ENCODE measurements at regions not wholly inside any gene's neighbourhood (a gene's known extent, or its start where the extent isn't known, plus 50 kb on each side); places are given as distances from the start of the nearest gene placed in this dataset.
A peak's percentile ranks its signal among the peaks of the same experiment; 100 is the strongest.

DNA sequence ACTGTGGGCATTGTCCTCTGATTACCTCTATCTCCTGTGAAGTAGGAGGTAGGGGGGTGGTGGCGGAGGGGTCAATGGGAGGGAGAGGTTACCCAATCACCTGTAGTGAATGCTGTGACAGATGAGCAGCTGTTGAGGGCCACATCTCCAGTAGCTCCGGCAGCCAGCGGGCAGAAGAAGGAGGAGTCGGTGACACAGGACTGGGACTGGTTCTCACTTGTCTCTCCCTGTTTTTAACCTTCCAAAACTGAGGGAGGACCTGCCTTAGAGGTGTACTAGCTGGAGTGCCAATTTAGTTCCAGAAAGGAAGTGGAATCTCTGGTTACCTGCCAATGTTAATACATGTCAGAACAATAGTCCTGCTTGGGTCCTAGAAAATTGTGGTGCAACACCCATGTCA lies 56.2 kb upstream of the ENAH start:
- 29% methylated on average over 4 of the region's 4 CpGs for WGBS (ENCODE audit: low lambda C conversion rate)
- H3K9me3 ChIP-seq (ENCODE audit: low read length): no peaks in the 10 kb centered on the region
- ATAC-seq (no peak), DNase-seq (ENCODE audit: low spot score) (peak; percentile 54), FAIRE-seq (no peak)
- H2AFZ ChIP-seq (ENCODE audit: low read length): no peak overlapping the region
- in situ Hi-C loops (cut with HindIII; ENCODE audit: extremely low pct_ligation_motif_present, low pct_unique_long_range_greater_than_20kb) (no loop called here), intact Hi-C loops (cut with micrococcal nuclease; ENCODE audit: unreplicated experiment) (no loop called here)
- CTCF ChIA-PET (ENCODE audit: low intra/inter-chr PET ratio, low total read pairs): no interaction called here
- POLR2A ChIA-PET: interaction anchor here (2.3 kb wide), 1 partner anchor 9 kb away, joined by 10 read pairs; no protein-coding TSS in a partner anchor
- no peak overlapping the region for H3K27ac ChIP-seq (ENCODE audit: extremely low read length, insufficient read depth, low read length)
- no TSS peak for BruUV-seq (replicated peaks)
- H3K4me1 ChIP-seq (ENCODE audit: insufficient read depth, low read length): peaks cover 30% of the 10 kb centered on the region
- H3K36me3 ChIP-seq (replicated peaks in 1 of 2; ENCODE audit: control insufficient read depth in 1 of 2, insufficient read depth in 2 of 2, low read length in 2 of 2): no peaks in the 10 kb centered on the region
- H3K79me2 ChIP-seq (ENCODE audit: insufficient read depth, low read length): no peaks in the 10 kb centered on the region
- no peak overlapping the region for H3K4me2 ChIP-seq (ENCODE audit: low read depth, low read length)
- H3K9ac ChIP-seq (ENCODE audit: insufficient read depth, low read depth, low read length): no peak overlapping the region
- no peaks in the 10 kb centered on the region for H3K27me3 ChIP-seq (ENCODE audit: control insufficient read depth in 1 of 2, insufficient read depth in 2 of 2, low read length in 2 of 2)
- no peaks in the 10 kb centered on the region for H4K20me1 ChIP-seq (ENCODE audit: insufficient read depth, low read length)
- H3K4me3 ChIP-seq (replicated peaks in 1 of 3; ENCODE audit: insufficient read depth in 1 of 3, low read depth in 2 of 3, low read length in 3 of 3): no peak overlapping the region
- TF ChIP-seq, protein P1, sequence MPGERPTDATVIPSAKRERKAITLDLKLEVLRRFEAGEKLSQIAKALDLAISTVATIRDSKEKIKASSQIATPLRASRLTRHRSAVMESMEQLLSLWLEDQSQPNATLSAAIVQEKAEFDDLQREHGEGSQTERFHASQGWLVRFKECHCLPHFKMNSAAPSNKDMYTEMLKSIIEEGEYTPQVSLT (CRISPR knock-in tag; IDR thresholded peaks at IDR 0.05; ENCODE audit: borderline replicate concordance, low read depth): no peak
- TF ChIP-seq, protein P2, sequence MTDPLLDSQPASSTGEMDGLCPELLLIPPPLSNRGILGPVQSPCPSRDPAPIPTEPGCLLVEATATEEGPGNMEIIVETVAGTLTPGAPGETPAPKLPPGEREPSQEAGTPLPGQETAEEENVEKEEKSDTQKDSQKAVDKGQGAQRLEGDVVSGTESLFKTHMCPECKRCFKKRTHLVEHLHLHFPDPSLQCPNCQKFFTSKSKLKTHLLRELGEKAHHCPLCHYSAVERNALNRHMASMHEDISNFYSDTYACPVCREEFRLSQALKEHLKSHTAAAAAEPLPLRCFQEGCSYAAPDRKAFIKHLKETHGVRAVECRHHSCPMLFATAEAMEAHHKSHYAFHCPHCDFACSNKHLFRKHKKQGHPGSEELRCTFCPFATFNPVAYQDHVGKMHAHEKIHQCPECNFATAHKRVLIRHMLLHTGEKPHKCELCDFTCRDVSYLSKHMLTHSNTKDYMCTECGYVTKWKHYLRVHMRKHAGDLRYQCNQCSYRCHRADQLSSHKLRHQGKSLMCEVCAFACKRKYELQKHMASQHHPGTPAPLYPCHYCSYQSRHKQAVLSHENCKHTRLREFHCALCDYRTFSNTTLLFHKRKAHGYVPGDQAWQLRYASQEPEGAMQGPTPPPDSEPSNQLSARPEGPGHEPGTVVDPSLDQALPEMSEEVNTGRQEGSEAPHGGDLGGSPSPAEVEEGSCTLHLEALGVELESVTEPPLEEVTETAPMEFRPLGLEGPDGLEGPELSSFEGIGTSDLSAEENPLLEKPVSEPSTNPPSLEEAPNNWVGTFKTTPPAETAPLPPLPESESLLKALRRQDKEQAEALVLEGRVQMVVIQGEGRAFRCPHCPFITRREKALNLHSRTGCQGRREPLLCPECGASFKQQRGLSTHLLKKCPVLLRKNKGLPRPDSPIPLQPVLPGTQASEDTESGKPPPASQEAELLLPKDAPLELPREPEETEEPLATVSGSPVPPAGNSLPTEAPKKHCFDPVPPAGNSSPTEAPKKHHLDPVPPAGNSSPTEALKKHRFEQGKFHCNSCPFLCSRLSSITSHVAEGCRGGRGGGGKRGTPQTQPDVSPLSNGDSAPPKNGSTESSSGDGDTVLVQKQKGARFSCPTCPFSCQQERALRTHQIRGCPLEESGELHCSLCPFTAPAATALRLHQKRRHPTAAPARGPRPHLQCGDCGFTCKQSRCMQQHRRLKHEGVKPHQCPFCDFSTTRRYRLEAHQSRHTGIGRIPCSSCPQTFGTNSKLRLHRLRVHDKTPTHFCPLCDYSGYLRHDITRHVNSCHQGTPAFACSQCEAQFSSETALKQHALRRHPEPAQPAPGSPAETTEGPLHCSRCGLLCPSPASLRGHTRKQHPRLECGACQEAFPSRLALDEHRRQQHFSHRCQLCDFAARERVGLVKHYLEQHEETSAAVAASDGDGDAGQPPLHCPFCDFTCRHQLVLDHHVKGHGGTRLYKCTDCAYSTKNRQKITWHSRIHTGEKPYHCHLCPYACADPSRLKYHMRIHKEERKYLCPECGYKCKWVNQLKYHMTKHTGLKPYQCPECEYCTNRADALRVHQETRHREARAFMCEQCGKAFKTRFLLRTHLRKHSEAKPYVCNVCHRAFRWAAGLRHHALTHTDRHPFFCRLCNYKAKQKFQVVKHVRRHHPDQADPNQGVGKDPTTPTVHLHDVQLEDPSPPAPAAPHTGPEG (CRISPR knock-in tag; IDR thresholded peaks at IDR 0.05): no peak
- TF ChIP-seq RNF2 (conservative IDR thresholded peaks at IDR 0.05; ENCODE audit: low read depth) (no peak), U2AF1 (optimal IDR thresholded peaks at IDR 0.05; ENCODE audit: low read depth, low read length) (no peak), GATA4 (IDR thresholded peaks at IDR 0.05; ENCODE audit: borderline replicate concordance, low read depth) (no peak), KLF9 (CRISPR knock-in tag; IDR thresholded peaks at IDR 0.05; ENCODE audit: low read depth) (no peak), ATM (IDR thresholded peaks at IDR 0.05; ENCODE audit: borderline replicate concordance) (no peak), CEBPB (IDR thresholded peaks at IDR 0.05; ENCODE audit: borderline replicate concordance, low read depth, low read length) (no peak), ZNF441 (CRISPR knock-in tag; IDR thresholded peaks at IDR 0.05; ENCODE audit: borderline replicate concordance) (no peak), SALL2 (CRISPR knock-in tag; IDR thresholded peaks at IDR 0.05) (no peak), ZNF703 (CRISPR knock-in tag; IDR thresholded peaks at IDR 0.05; ENCODE audit: borderline replicate concordance) (no peak)
- TF ChIP-seq, protein P3, sequence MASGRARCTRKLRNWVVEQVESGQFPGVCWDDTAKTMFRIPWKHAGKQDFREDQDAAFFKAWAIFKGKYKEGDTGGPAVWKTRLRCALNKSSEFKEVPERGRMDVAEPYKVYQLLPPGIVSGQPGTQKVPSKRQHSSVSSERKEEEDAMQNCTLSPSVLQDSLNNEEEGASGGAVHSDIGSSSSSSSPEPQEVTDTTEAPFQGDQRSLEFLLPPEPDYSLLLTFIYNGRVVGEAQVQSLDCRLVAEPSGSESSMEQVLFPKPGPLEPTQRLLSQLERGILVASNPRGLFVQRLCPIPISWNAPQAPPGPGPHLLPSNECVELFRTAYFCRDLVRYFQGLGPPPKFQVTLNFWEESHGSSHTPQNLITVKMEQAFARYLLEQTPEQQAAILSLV (CRISPR knock-in tag; IDR thresholded peaks at IDR 0.05; ENCODE audit: borderline replicate concordance): no peak
- TF ChIP-seq, protein P4, sequence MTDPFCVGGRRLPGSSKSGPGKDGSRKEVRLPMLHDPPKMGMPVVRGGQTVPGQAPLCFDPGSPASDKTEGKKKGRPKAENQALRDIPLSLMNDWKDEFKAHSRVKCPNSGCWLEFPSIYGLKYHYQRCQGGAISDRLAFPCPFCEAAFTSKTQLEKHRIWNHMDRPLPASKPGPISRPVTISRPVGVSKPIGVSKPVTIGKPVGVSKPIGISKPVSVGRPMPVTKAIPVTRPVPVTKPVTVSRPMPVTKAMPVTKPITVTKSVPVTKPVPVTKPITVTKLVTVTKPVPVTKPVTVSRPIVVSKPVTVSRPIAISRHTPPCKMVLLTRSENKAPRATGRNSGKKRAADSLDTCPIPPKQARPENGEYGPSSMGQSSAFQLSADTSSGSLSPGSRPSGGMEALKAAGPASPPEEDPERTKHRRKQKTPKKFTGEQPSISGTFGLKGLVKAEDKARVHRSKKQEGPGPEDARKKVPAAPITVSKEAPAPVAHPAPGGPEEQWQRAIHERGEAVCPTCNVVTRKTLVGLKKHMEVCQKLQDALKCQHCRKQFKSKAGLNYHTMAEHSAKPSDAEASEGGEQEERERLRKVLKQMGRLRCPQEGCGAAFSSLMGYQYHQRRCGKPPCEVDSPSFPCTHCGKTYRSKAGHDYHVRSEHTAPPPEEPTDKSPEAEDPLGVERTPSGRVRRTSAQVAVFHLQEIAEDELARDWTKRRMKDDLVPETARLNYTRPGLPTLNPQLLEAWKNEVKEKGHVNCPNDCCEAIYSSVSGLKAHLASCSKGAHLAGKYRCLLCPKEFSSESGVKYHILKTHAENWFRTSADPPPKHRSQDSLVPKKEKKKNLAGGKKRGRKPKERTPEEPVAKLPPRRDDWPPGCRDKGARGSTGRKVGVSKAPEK (CRISPR knock-in tag; IDR thresholded peaks at IDR 0.05; ENCODE audit: borderline replicate concordance): no peak
- TF ChIP-seq, protein P5, sequence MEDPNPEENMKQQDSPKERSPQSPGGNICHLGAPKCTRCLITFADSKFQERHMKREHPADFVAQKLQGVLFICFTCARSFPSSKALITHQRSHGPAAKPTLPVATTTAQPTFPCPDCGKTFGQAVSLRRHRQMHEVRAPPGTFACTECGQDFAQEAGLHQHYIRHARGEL (CRISPR knock-in tag; IDR thresholded peaks at IDR 0.05): no peak

Data from HepG2 (cell line).